ENCODE measurements at regions not wholly inside any gene's neighbourhood (a gene's known extent, or its start where the extent isn't known, plus 50 kb on each side); places are given as distances from the start of the nearest gene placed in this dataset.

DNA sequence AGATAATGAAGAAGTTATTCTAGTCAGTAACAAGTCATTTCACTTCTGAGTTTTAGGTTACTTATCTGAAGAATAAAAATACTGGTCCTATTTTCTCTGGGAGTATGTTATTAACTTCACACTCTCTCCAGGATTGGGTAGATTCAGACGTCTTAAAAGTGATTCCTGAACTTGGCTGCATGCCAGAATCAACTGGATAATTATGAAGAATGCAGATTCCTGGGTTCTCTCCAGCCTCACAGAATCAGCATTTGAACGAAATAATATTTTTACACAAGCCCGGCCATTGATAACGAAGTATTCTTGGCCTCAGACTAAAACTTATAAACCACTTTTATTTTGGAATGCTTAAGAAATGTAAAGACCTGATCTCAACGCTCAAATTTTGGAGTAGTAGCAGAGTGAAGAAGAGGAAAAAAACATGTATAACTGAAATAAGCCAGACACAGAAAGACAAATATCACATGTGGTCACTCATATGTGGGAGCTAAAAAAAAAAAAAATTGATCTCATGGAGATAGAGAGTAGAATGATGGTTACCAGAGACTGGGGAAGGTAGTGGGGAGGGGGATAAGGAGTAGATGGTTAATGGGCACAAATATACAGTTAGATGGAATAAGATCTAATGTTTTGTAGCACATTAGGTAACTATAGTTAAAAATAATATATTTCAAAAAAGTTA lies 507.3 kb downstream of the ISL1 start:
- no peak for TF ChIP-seq MAZ (IDR thresholded peaks at IDR 0.05; ENCODE audit: borderline replicate concordance, low read depth, low read length)
- TF ChIP-seq, protein P1, sequence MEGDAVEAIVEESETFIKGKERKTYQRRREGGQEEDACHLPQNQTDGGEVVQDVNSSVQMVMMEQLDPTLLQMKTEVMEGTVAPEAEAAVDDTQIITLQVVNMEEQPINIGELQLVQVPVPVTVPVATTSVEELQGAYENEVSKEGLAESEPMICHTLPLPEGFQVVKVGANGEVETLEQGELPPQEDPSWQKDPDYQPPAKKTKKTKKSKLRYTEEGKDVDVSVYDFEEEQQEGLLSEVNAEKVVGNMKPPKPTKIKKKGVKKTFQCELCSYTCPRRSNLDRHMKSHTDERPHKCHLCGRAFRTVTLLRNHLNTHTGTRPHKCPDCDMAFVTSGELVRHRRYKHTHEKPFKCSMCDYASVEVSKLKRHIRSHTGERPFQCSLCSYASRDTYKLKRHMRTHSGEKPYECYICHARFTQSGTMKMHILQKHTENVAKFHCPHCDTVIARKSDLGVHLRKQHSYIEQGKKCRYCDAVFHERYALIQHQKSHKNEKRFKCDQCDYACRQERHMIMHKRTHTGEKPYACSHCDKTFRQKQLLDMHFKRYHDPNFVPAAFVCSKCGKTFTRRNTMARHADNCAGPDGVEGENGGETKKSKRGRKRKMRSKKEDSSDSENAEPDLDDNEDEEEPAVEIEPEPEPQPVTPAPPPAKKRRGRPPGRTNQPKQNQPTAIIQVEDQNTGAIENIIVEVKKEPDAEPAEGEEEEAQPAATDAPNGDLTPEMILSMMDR (conservative IDR thresholded peaks at IDR 0.05; ENCODE audit: low read depth, low read length), result no peak

Data from IMR-90 (cell line).